Kidney epithelial cell (primary cell): ENCODE measurements at regions not wholly inside any gene's neighbourhood (a gene's known extent, or its start where the extent isn't known, plus 50 kb on each side); places are given as distances from the start of the nearest gene placed in this dataset.
A peak's percentile ranks its signal among the peaks of the same experiment; 100 is the strongest.

Source experiments
- DNase-seq: peaks from one replicate; pipeline ENCODE4 v3.0.0-alpha.2; 2010; ENCODE audit warnings: low read depth
- H3K27me3 ChIP-seq: 2 replicates; pipeline ENCODE4 v1.6.0; 2011; ENCODE audit warnings: low read length; ENCODE audit not compliant: control insufficient read depth, insufficient read depth
- H3K36me3 ChIP-seq: 2 replicates; pipeline ENCODE4 v1.5.1; 2011; ENCODE audit warnings: low read length; ENCODE audit not compliant: control insufficient read depth, insufficient read depth
- H3K4me3 ChIP-seq: 2 replicates; pipeline ENCODE4 v1.5.1; 2011; ENCODE audit warnings: low read depth, mild to moderate bottlenecking, control low read depth, low read length
- TF ChIP-seq, protein P1 (sequence below): IDR thresholded peaks from 2 replicates; pipeline ENCODE4 v1.5.1; 2011; ENCODE audit warnings: mild to moderate bottlenecking, moderate library complexity, low read length, control low read depth, inconsistent platforms; ENCODE audit not compliant: insufficient read depth, poor library complexity, severe bottlenecking

DNA sequence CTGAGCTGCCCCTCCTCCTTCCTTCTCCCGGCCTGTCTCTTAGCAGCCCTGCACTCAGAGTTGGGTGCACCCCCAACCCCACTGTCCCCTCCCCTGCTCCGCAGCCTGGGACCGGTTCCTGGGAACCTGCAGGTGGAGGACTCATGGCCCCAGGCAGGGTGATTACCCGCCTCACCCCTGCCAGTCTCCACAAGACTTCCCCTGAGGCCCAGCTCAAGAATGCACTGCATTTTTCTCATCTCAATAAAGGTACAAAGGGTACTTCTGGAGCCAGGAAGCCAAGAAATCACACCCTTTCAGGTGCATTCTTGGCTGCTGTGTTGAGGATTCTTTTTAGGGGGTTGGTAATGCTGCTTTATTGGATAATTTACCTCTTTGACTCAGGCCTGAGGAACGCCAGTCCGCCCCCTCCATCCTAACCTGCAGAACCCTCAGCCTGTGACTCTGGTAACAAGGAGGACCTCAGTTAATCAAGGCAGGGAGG lies 126.3 kb upstream of the TMPRSS2 start:
- Histone ChIP-seq H3K4me3 (no peak overlapping the region), H3K36me3 (no peaks in the 10 kb centered on the region), H3K27me3 (no peaks in the 10 kb centered on the region)
- TF ChIP-seq, protein P1, sequence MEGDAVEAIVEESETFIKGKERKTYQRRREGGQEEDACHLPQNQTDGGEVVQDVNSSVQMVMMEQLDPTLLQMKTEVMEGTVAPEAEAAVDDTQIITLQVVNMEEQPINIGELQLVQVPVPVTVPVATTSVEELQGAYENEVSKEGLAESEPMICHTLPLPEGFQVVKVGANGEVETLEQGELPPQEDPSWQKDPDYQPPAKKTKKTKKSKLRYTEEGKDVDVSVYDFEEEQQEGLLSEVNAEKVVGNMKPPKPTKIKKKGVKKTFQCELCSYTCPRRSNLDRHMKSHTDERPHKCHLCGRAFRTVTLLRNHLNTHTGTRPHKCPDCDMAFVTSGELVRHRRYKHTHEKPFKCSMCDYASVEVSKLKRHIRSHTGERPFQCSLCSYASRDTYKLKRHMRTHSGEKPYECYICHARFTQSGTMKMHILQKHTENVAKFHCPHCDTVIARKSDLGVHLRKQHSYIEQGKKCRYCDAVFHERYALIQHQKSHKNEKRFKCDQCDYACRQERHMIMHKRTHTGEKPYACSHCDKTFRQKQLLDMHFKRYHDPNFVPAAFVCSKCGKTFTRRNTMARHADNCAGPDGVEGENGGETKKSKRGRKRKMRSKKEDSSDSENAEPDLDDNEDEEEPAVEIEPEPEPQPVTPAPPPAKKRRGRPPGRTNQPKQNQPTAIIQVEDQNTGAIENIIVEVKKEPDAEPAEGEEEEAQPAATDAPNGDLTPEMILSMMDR: no peak
- DNase-seq: no peak

DNA sequence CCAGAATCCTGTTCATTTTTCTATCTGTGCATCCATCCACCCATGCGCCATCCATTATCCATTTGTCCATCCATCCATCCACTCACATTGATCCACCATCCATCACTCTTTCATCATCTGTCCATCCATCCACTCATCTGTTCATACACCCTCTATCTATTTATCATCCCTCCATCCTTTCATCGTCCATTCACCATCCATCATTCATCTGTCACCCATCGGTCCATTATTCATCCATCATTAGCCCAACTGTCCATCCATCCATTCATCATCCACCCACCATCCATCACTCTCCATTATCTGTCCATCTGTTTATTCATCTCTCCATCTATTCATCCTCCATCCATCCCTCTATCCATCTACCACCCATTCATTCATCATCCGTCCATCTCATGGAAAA lies 125.7 kb upstream of the TMPRSS2 start:
- no peak overlapping the region for H3K4me3 ChIP-seq
- no peak for DNase-seq
- H3K36me3 ChIP-seq: no peaks in the 10 kb centered on the region
- no peaks in the 10 kb centered on the region for H3K27me3 ChIP-seq
- TF ChIP-seq, protein P1: no peak

DNA sequence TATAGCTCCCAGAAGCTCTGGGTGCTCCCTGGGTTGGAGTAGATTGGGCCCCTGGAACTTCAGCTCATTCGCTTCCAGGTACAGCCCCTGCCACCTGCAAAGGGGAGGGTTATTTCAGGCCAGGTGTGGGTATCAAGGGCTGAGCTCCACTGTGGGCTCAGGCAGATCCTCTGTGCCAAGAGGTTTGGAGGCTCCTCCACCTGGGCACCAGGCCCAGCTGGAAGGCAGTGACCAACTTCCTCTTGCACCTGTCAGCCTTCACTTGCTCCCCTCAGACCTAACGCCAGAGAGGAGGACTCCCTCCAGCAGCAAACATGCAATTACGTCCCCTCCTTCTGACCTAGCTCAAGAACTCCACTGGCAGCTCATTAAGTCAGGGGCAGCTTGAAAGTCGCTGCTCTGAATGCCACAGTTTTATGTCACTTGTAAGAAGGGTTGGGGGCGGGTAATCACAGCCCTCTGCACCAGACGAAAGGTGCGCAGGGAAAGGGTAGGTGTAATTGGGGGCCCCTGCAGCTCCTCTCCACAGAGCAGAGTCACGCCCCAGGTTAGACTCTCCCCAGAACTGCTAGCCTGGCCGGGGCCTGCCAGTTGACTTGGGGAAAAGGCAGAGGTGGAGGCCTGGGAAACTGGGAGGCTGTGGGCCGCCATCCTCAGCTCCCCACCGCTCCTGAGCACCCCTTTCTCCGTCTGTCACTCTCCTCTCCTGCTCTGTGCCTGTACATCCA lies 125.0 kb upstream of the TMPRSS2 start:
- DNase-seq: no peak
- TF ChIP-seq, protein P1: no peak
- H3K36me3 ChIP-seq: no peaks in the 10 kb centered on the region
- no peak overlapping the region for H3K4me3 ChIP-seq
- H3K27me3 ChIP-seq: no peaks in the 10 kb centered on the region

DNA sequence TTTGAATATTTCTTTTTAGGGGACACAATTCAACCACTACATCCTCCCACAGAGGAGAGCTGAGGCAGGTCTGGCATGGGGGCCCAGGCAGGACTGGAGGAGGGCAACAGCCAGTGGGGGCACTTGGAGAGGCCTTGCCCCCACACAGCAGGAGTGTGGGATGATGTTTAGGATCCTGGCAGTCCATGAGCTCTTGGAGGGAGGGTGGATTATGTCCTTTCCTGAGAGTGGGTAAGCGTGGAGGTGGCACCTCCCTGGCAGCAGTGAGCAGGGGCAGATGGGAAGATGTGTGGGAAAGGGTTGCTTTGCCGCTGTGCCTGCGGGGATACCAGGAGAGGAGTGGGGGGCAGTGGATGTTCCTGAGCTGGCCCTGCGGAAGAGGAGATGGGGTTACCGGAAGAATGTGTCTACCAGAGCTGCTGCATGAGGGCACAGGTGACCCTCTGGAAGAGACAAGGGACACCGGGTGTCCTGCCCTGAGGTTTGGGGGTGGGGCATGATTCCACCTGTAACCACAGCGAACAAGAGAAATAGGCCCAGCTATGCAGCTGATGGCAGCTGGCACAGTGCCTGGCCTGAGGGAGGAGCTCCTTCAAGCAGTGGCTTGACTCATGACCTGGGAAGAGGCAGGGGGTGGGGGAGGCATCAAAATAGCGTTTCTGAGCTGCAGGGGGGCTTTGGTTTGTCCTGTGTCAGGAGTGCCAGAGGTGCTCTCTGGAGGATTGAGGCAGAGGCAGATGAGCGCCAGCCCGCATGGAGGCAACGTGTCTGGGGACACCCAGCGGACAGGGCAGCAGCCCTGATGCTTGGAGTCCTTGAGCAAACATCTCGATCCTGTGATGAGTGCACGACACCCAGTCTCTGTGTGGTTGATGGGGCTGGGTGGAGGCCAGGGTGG lies 123.9 kb upstream of the TMPRSS2 start:
- Histone ChIP-seq H3K36me3 (no peaks in the 10 kb centered on the region), H3K4me3 (no peak overlapping the region), H3K27me3 (no peaks in the 10 kb centered on the region)
- TF ChIP-seq, protein P1: peak; percentile 1
- DNase-seq: no peak

DNA sequence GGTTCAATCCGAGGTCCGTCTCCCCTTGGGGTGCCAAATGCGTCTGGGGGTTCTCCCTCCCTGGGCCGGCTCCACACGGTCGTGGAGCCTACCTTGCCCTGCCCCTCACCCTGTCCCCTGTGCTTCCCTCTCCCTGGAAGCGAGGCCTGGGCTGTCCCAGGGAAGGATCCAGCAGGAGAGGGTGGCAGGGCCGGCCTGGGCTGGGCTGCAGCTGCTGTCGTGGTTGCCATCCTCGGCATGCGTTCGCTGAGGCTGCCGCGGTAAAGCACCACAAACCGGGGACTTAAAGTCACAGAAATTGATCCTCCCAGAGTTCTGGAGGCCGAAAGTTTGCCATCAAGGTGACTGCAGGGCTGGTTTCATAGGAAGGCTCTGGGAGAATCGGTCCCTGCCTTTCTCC lies 123.0 kb upstream of the TMPRSS2 start:
- no peaks in the 10 kb centered on the region for H3K36me3 ChIP-seq
- H3K4me3 ChIP-seq: no peak overlapping the region
- no peak for DNase-seq
- no peaks in the 10 kb centered on the region for H3K27me3 ChIP-seq
- TF ChIP-seq, protein P1: no peak
